ENCODE measurements at regions not wholly inside any gene's neighbourhood (a gene's known extent, or its start where the extent isn't known, plus 50 kb on each side); places are given as distances from the start of the nearest gene placed in this dataset.

- H3K36me3 ChIP-seq (ENCODE audit: control insufficient read depth, insufficient read depth, low read length), result peaks cover 4% of the 10 kb centered on the region
- Mint-ChIP-seq H3K27me3 (ENCODE audit: insufficient read depth) (no peaks in the 10 kb centered on the region), H3K9me3 (no peaks in the 10 kb centered on the region), H3K27ac (no peak overlapping the region), H3K4me1 (peaks cover 13% of the 10 kb centered on the region), H3K4me3 (no peak overlapping the region), H3K36me3 (ENCODE audit: low read depth) (peaks cover 22% of the 10 kb centered on the region)
- no peak for TF ChIP-seq CTCF (conservative IDR thresholded peaks at IDR 0.05)
- no peak overlapping the region for H3K4me3 ChIP-seq (ENCODE audit: low read length)
- H3K27ac ChIP-seq (ENCODE audit: low read depth, low read length), result no peak overlapping the region
- WGBS, 2 experiments (ENCODE audit: insufficient coverage in 1 of 2, insufficient read length in 1 of 2), result 94 to 96% methylated on average over 22 to 25 of the region's 25 CpGs
- no peaks in the 10 kb centered on the region for H3K9me3 ChIP-seq (ENCODE audit: control insufficient read depth, low read length)
- no peak overlapping the region for H3K9ac ChIP-seq (ENCODE audit: extremely low read depth, low read length, poor library complexity, severe bottlenecking)
- DNase-seq, result no peak
- no peaks in the 10 kb centered on the region for H3K4me1 ChIP-seq (ENCODE audit: control insufficient read depth, insufficient read depth, low read length)
- no peaks in the 10 kb centered on the region for H3K27me3 ChIP-seq (ENCODE audit: control insufficient read depth, insufficient read depth, low read length, poor library complexity, severe bottlenecking)
These were observed 114.1 kb downstream of the RFLNA start for GRCh38 chr12:124408822-124409517.

- Histone ChIP-seq H3K9me3 (ENCODE audit: control insufficient read depth, low read length) (no peaks in the 10 kb centered on the region), H3K27me3 (ENCODE audit: control insufficient read depth, insufficient read depth, low read length, poor library complexity, severe bottlenecking) (no peaks in the 10 kb centered on the region), H3K27ac (ENCODE audit: low read depth, low read length) (no peak overlapping the region), H3K4me1 (ENCODE audit: control insufficient read depth, insufficient read depth, low read length) (no peaks in the 10 kb centered on the region), H3K9ac (ENCODE audit: extremely low read depth, low read length, poor library complexity, severe bottlenecking) (no peak overlapping the region), H3K4me3 (ENCODE audit: low read length) (no peak overlapping the region), H3K36me3 (ENCODE audit: control insufficient read depth, insufficient read depth, low read length) (peaks cover 4% of the 10 kb centered on the region)
- 91% methylated on average over 3 to 8 of the region's 8 CpGs for WGBS, 2 experiments (ENCODE audit: insufficient coverage in 1 of 2, insufficient read length in 1 of 2)
- DNase-seq, result peak; percentile 77
- no peak overlapping the region for H3K4me3 Mint-ChIP-seq
- peaks cover 24% of the 10 kb centered on the region for H3K36me3 Mint-ChIP-seq (ENCODE audit: low read depth)
- peak overlapping the region; percentile 44 for H3K27ac Mint-ChIP-seq
- H3K4me1 Mint-ChIP-seq, result peaks cover 21% of the 10 kb centered on the region
- no peak for TF ChIP-seq CTCF (conservative IDR thresholded peaks at IDR 0.05)
- no peaks in the 10 kb centered on the region for H3K27me3 Mint-ChIP-seq (ENCODE audit: insufficient read depth)
- no peaks in the 10 kb centered on the region for H3K9me3 Mint-ChIP-seq
These were observed 112.2 kb downstream of the RFLNA start for GRCh38 chr12:124407074-124407473.

GRCh38 chr12:124406043-124406442, 111.2 kb downstream of the RFLNA start:
- Histone ChIP-seq H3K36me3 (ENCODE audit: control insufficient read depth, insufficient read depth, low read length) (peaks cover 4% of the 10 kb centered on the region), H3K27ac (ENCODE audit: low read depth, low read length) (no peak overlapping the region), H3K4me3 (ENCODE audit: low read length) (no peak overlapping the region), H3K4me1 (ENCODE audit: control insufficient read depth, insufficient read depth, low read length) (no peaks in the 10 kb centered on the region), H3K27me3 (ENCODE audit: control insufficient read depth, insufficient read depth, low read length, poor library complexity, severe bottlenecking) (no peaks in the 10 kb centered on the region), H3K9me3 (ENCODE audit: control insufficient read depth, low read length) (no peaks in the 10 kb centered on the region), H3K9ac (ENCODE audit: extremely low read depth, low read length, poor library complexity, severe bottlenecking) (no peak overlapping the region)
- Mint-ChIP-seq H3K27ac (no peak overlapping the region), H3K27me3 (ENCODE audit: insufficient read depth) (no peaks in the 10 kb centered on the region), H3K4me1 (peaks cover 19% of the 10 kb centered on the region), H3K9me3 (no peaks in the 10 kb centered on the region), H3K36me3 (ENCODE audit: low read depth) (peaks cover 29% of the 10 kb centered on the region), H3K4me3 (no peak overlapping the region)
- TF ChIP-seq CTCF (conservative IDR thresholded peaks at IDR 0.05), result no peak
- WGBS, 2 experiments (ENCODE audit: insufficient coverage in 1 of 2, insufficient read length in 1 of 2), result 89 to 91% methylated on average over 4 to 10 of the region's 10 CpGs
- DNase-seq, result no peak

Data from endodermal cell (in vitro differentiated cells).